ENCODE measurements at regions not wholly inside any gene's neighbourhood (a gene's known extent, or its start where the extent isn't known, plus 50 kb on each side); places are given as distances from the start of the nearest gene placed in this dataset.

DNA sequence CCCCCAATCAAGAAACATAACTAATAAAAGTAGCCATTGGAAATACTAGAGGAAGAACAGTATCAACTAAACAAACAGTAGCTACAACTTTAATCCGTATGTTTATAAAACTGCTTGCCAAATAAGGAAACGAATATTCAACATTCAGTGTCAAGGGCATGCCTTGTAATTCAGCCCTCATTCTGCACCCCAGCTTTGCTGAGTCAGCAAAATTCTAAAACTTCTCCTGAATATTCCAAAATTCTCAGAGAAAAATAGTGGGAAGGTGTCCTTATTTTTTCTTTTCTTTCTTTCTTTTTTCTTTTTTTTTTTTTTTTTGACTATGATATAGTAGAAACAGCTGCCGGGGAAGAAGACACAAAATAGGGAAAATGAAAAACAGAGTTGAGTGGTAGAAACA, 344.8 kb upstream of the MAGEC2 start:
- TF ChIP-seq POLR2A (IDR thresholded peaks at IDR 0.05; ENCODE audit: low read depth, low read length): no peak
- TF ChIP-seq, protein P1, sequence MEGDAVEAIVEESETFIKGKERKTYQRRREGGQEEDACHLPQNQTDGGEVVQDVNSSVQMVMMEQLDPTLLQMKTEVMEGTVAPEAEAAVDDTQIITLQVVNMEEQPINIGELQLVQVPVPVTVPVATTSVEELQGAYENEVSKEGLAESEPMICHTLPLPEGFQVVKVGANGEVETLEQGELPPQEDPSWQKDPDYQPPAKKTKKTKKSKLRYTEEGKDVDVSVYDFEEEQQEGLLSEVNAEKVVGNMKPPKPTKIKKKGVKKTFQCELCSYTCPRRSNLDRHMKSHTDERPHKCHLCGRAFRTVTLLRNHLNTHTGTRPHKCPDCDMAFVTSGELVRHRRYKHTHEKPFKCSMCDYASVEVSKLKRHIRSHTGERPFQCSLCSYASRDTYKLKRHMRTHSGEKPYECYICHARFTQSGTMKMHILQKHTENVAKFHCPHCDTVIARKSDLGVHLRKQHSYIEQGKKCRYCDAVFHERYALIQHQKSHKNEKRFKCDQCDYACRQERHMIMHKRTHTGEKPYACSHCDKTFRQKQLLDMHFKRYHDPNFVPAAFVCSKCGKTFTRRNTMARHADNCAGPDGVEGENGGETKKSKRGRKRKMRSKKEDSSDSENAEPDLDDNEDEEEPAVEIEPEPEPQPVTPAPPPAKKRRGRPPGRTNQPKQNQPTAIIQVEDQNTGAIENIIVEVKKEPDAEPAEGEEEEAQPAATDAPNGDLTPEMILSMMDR (conservative IDR thresholded peaks at IDR 0.05; ENCODE audit: low read depth, low read length): no peak
- TF ChIP-seq RAD21 (IDR thresholded peaks at IDR 0.05; ENCODE audit: low read length): no peak
- peak; percentile 99 for TF ChIP-seq MAFK (IDR thresholded peaks at IDR 0.05; ENCODE audit: low read depth, low read length)
- TF ChIP-seq BHLHE40 (IDR thresholded peaks at IDR 0.05; ENCODE audit: low read depth, low read length): no peak
- TF ChIP-seq MXI1 (IDR thresholded peaks at IDR 0.05; ENCODE audit: borderline replicate concordance, low read depth, low read length): no peak
- TF ChIP-seq CEBPB (IDR thresholded peaks at IDR 0.05; ENCODE audit: low read depth, low read length): no peak
- no peak for TF ChIP-seq FOS (IDR thresholded peaks at IDR 0.05; ENCODE audit: low read depth, low read length)
- no peak for TF ChIP-seq MAZ (IDR thresholded peaks at IDR 0.05; ENCODE audit: borderline replicate concordance, low read depth, low read length)
- no peak for TF ChIP-seq RFX5 (IDR thresholded peaks at IDR 0.05; ENCODE audit: low read depth, low read length)
- TF ChIP-seq, protein P2, sequence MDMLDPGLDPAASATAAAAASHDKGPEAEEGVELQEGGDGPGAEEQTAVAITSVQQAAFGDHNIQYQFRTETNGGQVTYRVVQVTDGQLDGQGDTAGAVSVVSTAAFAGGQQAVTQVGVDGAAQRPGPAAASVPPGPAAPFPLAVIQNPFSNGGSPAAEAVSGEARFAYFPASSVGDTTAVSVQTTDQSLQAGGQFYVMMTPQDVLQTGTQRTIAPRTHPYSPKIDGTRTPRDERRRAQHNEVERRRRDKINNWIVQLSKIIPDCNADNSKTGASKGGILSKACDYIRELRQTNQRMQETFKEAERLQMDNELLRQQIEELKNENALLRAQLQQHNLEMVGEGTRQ (IDR thresholded peaks at IDR 0.05; ENCODE audit: low read depth, low read length): no peak
- TF ChIP-seq, protein P3, sequence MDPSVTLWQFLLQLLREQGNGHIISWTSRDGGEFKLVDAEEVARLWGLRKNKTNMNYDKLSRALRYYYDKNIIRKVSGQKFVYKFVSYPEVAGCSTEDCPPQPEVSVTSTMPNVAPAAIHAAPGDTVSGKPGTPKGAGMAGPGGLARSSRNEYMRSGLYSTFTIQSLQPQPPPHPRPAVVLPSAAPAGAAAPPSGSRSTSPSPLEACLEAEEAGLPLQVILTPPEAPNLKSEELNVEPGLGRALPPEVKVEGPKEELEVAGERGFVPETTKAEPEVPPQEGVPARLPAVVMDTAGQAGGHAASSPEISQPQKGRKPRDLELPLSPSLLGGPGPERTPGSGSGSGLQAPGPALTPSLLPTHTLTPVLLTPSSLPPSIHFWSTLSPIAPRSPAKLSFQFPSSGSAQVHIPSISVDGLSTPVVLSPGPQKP (IDR thresholded peaks at IDR 0.05; ENCODE audit: borderline replicate concordance, low read depth, low read length): no peak

All from IMR-90 (cell line).